GM10248 (cell line): ENCODE measurements at regions not wholly inside any gene's neighbourhood (a gene's known extent, or its start where the extent isn't known, plus 50 kb on each side); places are given as distances from the start of the nearest gene placed in this dataset.

Experiments used
- CTCF ChIA-PET: fragments of 300-600 bp; sonication (Branson Sonifier 250); formaldehyde crosslinking; extraction: SDS; loops from one replicate; lab custom pipeline; 2021; ENCODE audit warnings: antibody characterized with exemption; lab: Yijun Ruan, JAX
- POLR2A ChIA-PET: fragments of 350-650 bp; sonication (Branson Sonifier 250); formaldehyde crosslinking; extraction: SDS; loops from one replicate; lab custom pipeline; 2020; ENCODE audit warnings: antibody characterized with exemption; lab: Yijun Ruan, JAX
- DNase-seq: peaks from one replicate; pipeline ENCODE4 v3.0.0; 2012; ENCODE audit errors: extremely low spot score
- TF ChIP-seq, protein P1 (sequence below): IDR thresholded peaks from 2 replicates; pipeline ENCODE4 v1.5.1; 2012; ENCODE audit warnings: mild to moderate bottlenecking, low read depth; ENCODE audit errors: extremely low read depth, missing control alignments, control extremely low read depth

DNA sequence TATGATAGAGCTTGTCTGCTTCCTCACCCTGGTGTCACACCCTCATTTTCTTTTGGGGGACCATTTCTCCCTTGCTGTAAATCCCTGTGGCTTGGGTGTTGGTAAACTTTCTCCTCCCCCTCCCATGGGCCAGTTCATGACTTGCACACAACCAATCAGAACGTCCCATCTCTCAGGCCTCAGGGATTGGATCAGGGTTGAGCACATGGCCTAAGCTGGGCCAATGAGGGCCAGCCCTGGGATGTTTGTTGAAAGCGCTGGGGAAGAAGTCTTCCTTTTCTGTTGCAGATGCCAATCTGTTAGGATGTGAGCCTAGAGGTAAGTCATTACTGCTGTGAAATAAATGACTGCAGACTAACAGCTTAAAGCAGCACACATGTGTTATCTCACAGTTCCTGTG lies 136.7 kb downstream of the AACS start:
- DNase-seq, result no peak
- TF ChIP-seq, protein P1, sequence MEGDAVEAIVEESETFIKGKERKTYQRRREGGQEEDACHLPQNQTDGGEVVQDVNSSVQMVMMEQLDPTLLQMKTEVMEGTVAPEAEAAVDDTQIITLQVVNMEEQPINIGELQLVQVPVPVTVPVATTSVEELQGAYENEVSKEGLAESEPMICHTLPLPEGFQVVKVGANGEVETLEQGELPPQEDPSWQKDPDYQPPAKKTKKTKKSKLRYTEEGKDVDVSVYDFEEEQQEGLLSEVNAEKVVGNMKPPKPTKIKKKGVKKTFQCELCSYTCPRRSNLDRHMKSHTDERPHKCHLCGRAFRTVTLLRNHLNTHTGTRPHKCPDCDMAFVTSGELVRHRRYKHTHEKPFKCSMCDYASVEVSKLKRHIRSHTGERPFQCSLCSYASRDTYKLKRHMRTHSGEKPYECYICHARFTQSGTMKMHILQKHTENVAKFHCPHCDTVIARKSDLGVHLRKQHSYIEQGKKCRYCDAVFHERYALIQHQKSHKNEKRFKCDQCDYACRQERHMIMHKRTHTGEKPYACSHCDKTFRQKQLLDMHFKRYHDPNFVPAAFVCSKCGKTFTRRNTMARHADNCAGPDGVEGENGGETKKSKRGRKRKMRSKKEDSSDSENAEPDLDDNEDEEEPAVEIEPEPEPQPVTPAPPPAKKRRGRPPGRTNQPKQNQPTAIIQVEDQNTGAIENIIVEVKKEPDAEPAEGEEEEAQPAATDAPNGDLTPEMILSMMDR, result no peak
- POLR2A ChIA-PET, result no interaction called here
- CTCF ChIA-PET, result interaction anchor here (1.2 to 2.7 kb wide), 5 partner anchors 9 to 34 kb away, joined by 3 to 19 read pairs (median 3); no protein-coding TSS in a partner anchor

DNA sequence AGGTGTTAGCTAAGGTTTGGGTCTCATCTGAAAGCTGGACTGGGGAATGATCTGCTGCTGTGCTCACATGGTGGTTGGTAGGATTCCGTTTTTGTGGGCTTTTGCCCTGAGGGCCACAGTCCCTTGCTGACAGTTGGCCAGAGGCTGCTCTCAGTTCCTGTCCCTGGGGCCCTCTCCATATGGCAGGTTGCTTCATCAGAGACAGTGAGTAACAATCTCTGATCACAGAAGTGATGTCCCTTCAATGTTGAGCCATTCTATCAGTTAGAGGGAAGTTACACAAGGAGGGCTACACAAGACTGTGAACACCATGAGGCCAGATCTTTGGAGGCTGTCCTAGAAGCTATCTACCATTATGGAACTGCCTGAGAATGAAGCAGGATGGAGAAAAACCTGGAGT lies 137.2 kb downstream of the AACS start:
- no peak for DNase-seq
- CTCF ChIA-PET, result interaction anchor here (0.7 to 2.7 kb wide), 10 partner anchors 9 to 202 kb away, joined by 3 to 19 read pairs (median 3); no protein-coding TSS in a partner anchor

DNA sequence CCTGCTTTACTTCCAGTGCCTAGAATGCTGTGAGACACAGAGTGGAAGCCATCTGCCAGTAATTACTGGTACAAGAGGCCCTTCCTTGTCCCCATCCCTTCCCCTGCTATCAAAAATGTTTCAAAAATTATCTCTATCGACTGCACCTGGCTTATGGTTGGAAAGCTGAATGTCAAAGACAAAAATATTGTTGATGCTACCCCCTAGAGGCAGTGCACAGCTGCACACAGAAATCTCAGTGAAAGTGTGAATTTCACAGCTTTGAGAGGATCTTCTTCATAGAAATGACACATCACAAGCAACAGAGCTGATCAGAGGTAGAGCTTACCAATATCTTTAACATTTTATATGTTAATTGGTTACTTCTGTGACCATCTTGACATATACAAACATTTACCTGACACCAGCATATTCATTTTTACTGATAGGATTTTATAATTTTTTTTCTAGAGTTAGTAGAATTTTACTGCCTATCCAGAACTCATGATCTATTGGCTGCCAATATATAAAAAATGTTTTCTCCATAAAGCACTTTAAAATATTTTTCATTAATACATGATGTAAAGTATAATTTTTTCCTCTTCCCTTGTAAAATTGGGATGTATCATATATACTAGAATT lies 138.0 kb downstream of the AACS start:
- DNase-seq, result no peak
- ChIA-PET CTCF (interaction anchor here (0.6 to 2.7 kb wide), 10 partner anchors 8 to 201 kb away, joined by 3 to 19 read pairs (median 3); no protein-coding TSS in a partner anchor), POLR2A (no interaction called here)
- TF ChIP-seq, protein P1, result peak; percentile 56

More for the DNA sequence above, 137.2 kb downstream of the AACS start:
- TF ChIP-seq, protein P1, result no peak
- POLR2A ChIA-PET, result no interaction called here

DNA sequence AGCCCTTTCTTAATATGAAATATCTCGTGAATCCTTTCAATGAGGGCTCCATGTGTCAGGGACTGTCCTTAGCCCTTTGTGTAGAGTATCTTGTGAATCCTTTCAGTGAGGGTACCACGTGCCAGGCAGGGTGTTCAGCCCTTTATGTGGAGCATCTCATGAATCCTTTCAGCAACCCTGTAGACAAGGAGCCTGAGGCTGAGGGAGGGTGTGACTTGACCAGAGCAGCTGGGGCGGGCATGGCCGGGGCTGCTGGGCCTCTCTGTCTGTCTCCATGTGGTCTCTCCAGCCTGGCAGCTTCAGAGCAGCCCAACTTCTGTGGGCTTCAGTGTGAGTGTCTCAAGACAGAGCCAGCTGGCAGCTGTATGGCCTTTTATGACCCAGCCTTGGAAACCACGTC lies 140.2 kb downstream of the AACS start:
- TF ChIP-seq, protein P1, result no peak
- POLR2A ChIA-PET, result no interaction called here
- DNase-seq, result no peak
- CTCF ChIA-PET, result interaction anchor here (0.9 to 1.0 kb wide), 2 partner anchors 23 to 32 kb away, joined by 3 read pairs; no protein-coding TSS in a partner anchor

DNA sequence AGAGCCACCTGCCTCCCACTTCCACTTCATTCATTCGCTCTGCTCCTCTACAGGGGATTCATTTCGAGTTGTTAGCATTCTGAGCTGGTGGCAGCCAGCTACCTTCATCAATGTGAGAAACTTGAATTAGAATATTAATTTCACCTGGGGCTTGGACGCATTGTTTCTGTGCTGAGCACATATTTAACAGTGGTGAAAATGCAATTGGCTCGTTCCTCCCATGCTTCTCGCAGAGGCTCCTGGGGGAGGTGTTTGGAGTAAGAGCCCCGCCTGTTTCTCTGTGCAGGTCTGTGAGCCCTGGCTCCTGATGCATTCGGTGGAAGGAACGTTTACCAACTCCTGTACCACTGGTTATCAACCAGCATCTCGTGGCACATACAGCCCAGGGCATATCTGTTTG lies 141.5 kb downstream of the AACS start:
- ChIA-PET CTCF (interaction anchor here (2.3 kb wide), 1 partner anchor 23 kb away, joined by 15 read pairs; no protein-coding TSS in a partner anchor), POLR2A (no interaction called here)
- DNase-seq, result no peak
- TF ChIP-seq, protein P1, result no peak

DNA sequence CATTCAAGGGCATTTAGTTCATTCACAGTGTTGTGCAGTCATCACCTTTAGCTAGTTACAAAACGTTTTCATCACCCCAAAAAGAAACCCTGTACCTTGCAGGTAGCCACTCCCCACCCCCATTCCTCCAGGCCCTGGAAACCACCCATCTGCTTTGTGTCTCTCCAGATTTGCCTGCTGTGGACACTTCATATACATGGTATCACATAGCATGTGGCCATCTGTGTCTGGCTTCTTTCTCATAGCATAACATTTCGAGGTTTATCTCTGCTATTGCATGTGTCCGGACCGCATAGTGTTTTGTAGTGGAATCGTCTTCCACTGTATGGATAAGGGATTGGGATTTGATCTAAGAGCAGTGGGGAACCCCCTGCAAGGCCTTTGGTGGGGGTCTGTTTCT lies 143.1 kb downstream of the AACS start:
- TF ChIP-seq, protein P1, result no peak
- CTCF ChIA-PET, result interaction anchor here (2.3 kb wide), 1 partner anchor 25 kb away, joined by 15 read pairs; no protein-coding TSS in a partner anchor
- no peak for DNase-seq
- POLR2A ChIA-PET, result no interaction called here
